HEK293 (cell line): ENCODE measurements at regions not wholly inside any gene's neighbourhood (a gene's known extent, or its start where the extent isn't known, plus 50 kb on each side); places are given as distances from the start of the nearest gene placed in this dataset.

Experiments
- ZNF146 ChIP-seq: fragments of 450-650 bp; formaldehyde crosslinking; IDR thresholded peaks from 2 replicates; pipeline ENCODE4 v1.5.1; 2016; ENCODE audit warnings: missing biosample characterization, missing genetic modification characterization
- ZNF174 ChIP-seq: fragments of 450-650 bp; formaldehyde crosslinking; IDR thresholded peaks from 2 replicates; pipeline ENCODE4 v1.5.0; 2017; ENCODE audit warnings: missing biosample characterization, mild to moderate bottlenecking, missing genetic modification characterization
- ZNF214 ChIP-seq: fragments of 450-650 bp; formaldehyde crosslinking; IDR thresholded peaks from 2 replicates; pipeline ENCODE4 v1.5.1; 2017; ENCODE audit warnings: missing biosample characterization, mild to moderate bottlenecking, missing genetic modification characterization, borderline replicate concordance
- ZNF239 ChIP-seq: fragments of 450-650 bp; formaldehyde crosslinking; IDR thresholded peaks from 2 replicates; pipeline ENCODE4 v1.5.1; 2016; ENCODE audit warnings: missing biosample characterization, missing genetic modification characterization
- ZNF248 ChIP-seq: fragments of 450-650 bp; formaldehyde crosslinking; IDR thresholded peaks from 2 replicates; pipeline ENCODE4 v1.5.1; 2017; ENCODE audit warnings: missing biosample characterization, missing genetic modification characterization
- ZNF350 ChIP-seq: fragments of 450-650 bp; formaldehyde crosslinking; IDR thresholded peaks from 2 replicates; pipeline ENCODE4 v1.5.0; 2017; ENCODE audit warnings: missing biosample characterization, mild to moderate bottlenecking, missing genetic modification characterization
- ZNF366 ChIP-seq: fragments of 450-650 bp; formaldehyde crosslinking; conservative IDR thresholded peaks from 2 replicates; pipeline ENCODE4 v1.5.1; 2016; ENCODE audit warnings: missing biosample characterization, missing genetic modification characterization
- ZNF785 ChIP-seq: fragments of 450-650 bp; formaldehyde crosslinking; IDR thresholded peaks from 2 replicates; pipeline ENCODE4 v1.5.1; 2016; ENCODE audit warnings: missing biosample characterization, missing genetic modification characterization
- TF ChIP-seq, protein P1 (sequence below): fragments of 450-650 bp; formaldehyde crosslinking; IDR thresholded peaks from 2 replicates; pipeline ENCODE4 v1.5.1; 2016; ENCODE audit warnings: missing biosample characterization, missing genetic modification characterization
- TF ChIP-seq, protein P2 (sequence below): fragments of 450-650 bp; formaldehyde crosslinking; conservative IDR thresholded peaks from 2 replicates; pipeline ENCODE4 v1.5.1; 2016; ENCODE audit warnings: low read depth, missing biosample characterization, missing genetic modification characterization
- TF ChIP-seq, protein P3 (sequence below): fragments of 450-650 bp; formaldehyde crosslinking; IDR thresholded peaks from 2 replicates; pipeline ENCODE4 v1.5.1; 2016; ENCODE audit warnings: missing biosample characterization, missing genetic modification characterization
- TF ChIP-seq, protein P4 (sequence below): fragments of 450-650 bp; formaldehyde crosslinking; IDR thresholded peaks from 2 replicates; pipeline ENCODE4 v1.5.1; 2017; ENCODE audit warnings: missing biosample characterization, mild to moderate bottlenecking, missing genetic modification characterization, moderate library complexity

DNA sequence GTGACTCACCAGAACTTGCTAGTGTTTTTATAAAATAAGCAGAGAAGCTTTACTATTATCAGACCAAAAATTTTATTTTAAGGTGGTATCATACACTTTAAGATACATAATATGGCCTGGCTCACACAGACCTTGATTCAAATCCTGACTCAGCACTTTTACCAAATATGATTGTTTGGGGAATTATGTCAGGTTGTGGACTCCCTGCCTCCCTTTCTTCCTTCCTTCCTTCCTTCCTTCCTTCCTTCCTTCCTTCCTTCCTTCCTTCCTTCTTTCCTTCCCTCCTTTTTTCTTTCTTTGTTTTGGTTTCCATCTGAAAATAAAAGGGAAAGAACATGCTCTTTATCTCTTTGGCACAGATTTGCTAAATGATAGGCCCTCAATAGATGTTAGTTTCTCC is 186.0 kb upstream of the MMS22L start:
- TF ChIP-seq ZNF366 (0 out of 2 replicates have a peak, but pooled peaks have one; percentile 39), ZNF239 (tag by site-specific recombination) (no peak), ZNF174 (no peak), ZNF214 (tag by site-specific recombination) (no peak), ZNF146 (tag by site-specific recombination) (no peak), ZNF248 (no peak), ZNF785 (no peak), ZNF350 (tag by site-specific recombination) (no peak)
- TF ChIP-seq, protein P1, sequence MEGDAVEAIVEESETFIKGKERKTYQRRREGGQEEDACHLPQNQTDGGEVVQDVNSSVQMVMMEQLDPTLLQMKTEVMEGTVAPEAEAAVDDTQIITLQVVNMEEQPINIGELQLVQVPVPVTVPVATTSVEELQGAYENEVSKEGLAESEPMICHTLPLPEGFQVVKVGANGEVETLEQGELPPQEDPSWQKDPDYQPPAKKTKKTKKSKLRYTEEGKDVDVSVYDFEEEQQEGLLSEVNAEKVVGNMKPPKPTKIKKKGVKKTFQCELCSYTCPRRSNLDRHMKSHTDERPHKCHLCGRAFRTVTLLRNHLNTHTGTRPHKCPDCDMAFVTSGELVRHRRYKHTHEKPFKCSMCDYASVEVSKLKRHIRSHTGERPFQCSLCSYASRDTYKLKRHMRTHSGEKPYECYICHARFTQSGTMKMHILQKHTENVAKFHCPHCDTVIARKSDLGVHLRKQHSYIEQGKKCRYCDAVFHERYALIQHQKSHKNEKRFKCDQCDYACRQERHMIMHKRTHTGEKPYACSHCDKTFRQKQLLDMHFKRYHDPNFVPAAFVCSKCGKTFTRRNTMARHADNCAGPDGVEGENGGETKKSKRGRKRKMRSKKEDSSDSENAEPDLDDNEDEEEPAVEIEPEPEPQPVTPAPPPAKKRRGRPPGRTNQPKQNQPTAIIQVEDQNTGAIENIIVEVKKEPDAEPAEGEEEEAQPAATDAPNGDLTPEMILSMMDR (tag by site-specific recombination) = no peak
- TF ChIP-seq, protein P2, sequence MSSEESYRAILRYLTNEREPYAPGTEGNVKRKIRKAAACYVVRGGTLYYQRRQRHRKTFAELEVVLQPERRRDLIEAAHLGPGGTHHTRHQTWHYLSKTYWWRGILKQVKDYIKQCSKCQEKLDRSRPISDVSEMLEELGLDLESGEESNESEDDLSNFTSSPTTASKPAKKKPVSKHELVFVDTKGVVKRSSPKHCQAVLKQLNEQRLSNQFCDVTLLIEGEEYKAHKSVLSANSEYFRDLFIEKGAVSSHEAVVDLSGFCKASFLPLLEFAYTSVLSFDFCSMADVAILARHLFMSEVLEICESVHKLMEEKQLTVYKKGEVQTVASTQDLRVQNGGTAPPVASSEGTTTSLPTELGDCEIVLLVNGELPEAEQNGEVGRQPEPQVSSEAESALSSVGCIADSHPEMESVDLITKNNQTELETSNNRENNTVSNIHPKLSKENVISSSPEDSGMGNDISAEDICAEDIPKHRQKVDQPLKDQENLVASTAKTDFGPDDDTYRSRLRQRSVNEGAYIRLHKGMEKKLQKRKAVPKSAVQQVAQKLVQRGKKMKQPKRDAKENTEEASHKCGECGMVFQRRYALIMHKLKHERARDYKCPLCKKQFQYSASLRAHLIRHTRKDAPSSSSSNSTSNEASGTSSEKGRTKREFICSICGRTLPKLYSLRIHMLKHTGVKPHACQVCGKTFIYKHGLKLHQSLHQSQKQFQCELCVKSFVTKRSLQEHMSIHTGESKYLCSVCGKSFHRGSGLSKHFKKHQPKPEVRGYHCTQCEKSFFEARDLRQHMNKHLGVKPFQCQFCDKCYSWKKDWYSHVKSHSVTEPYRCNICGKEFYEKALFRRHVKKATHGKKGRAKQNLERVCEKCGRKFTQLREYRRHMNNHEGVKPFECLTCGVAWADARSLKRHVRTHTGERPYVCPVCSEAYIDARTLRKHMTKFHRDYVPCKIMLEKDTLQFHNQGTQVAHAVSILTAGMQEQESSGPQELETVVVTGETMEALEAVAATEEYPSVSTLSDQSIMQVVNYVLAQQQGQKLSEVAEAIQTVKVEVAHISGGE = no peak
- TF ChIP-seq, protein P3, sequence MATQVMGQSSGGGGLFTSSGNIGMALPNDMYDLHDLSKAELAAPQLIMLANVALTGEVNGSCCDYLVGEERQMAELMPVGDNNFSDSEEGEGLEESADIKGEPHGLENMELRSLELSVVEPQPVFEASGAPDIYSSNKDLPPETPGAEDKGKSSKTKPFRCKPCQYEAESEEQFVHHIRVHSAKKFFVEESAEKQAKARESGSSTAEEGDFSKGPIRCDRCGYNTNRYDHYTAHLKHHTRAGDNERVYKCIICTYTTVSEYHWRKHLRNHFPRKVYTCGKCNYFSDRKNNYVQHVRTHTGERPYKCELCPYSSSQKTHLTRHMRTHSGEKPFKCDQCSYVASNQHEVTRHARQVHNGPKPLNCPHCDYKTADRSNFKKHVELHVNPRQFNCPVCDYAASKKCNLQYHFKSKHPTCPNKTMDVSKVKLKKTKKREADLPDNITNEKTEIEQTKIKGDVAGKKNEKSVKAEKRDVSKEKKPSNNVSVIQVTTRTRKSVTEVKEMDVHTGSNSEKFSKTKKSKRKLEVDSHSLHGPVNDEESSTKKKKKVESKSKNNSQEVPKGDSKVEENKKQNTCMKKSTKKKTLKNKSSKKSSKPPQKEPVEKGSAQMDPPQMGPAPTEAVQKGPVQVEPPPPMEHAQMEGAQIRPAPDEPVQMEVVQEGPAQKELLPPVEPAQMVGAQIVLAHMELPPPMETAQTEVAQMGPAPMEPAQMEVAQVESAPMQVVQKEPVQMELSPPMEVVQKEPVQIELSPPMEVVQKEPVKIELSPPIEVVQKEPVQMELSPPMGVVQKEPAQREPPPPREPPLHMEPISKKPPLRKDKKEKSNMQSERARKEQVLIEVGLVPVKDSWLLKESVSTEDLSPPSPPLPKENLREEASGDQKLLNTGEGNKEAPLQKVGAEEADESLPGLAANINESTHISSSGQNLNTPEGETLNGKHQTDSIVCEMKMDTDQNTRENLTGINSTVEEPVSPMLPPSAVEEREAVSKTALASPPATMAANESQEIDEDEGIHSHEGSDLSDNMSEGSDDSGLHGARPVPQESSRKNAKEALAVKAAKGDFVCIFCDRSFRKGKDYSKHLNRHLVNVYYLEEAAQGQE (tag by site-specific recombination) = no peak
- TF ChIP-seq, protein P4, sequence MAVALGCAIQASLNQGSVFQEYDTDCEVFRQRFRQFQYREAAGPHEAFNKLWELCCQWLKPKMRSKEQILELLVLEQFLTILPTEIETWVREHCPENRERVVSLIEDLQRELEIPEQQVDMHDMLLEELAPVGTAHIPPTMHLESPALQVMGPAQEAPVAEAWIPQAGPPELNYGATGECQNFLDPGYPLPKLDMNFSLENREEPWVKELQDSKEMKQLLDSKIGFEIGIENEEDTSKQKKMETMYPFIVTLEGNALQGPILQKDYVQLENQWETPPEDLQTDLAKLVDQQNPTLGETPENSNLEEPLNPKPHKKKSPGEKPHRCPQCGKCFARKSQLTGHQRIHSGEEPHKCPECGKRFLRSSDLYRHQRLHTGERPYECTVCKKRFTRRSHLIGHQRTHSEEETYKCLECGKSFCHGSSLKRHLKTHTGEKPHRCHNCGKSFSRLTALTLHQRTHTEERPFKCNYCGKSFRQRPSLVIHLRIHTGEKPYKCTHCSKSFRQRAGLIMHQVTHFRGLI (tag by site-specific recombination) = no peak
